ENCODE measurements at regions not wholly inside any gene's neighbourhood (a gene's known extent, or its start where the extent isn't known, plus 50 kb on each side); places are given as distances from the start of the nearest gene placed in this dataset.

GRCh38 chr12:64951944-64952343 is 127.5 kb downstream of the TBC1D30 start:
- TF ChIP-seq TAF1 (IDR thresholded peaks at IDR 0.05; ENCODE audit: borderline replicate concordance, insufficient read depth, low read length) = no peak
- no peak for TF ChIP-seq SIN3A (IDR thresholded peaks at IDR 0.05; ENCODE audit: borderline replicate concordance, insufficient read depth, low read length)
- no peak for TF ChIP-seq POLR2AphosphoS5 (IDR thresholded peaks at IDR 0.05; ENCODE audit: low read depth, low read length)
